ENCODE measurements at regions not wholly inside any gene's neighbourhood (a gene's known extent, or its start where the extent isn't known, plus 50 kb on each side); places are given as distances from the start of the nearest gene placed in this dataset.
"Not testable (repeated sequence)": the region's sequence is repeated elsewhere in the genome, so short reads cannot be mapped to it uniquely, and the experiment has no call there.

DNA sequence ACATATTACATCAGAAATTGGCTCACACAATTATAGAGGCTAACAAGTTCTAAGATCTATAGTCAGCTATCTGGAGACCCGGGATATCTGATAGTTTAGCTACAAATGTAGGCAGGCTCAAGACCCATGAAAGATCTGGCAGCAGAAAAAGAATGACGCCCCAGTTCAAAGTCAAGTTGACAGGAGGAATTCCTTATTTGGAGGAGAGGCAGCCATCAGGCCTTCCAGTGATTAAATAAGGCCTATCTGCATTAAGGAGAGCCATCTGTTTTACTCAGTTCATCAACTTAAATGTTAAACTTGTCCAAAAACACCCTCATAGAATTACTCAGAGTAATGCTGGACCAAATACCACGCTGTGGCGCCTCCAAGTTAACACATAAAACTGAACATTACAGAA lies 1402.6 kb downstream of the FAM181B start:
- H3K4me3 ChIP-seq (ENCODE audit: low read length) = no peak overlapping the region
- TF ChIP-seq, protein P1, sequence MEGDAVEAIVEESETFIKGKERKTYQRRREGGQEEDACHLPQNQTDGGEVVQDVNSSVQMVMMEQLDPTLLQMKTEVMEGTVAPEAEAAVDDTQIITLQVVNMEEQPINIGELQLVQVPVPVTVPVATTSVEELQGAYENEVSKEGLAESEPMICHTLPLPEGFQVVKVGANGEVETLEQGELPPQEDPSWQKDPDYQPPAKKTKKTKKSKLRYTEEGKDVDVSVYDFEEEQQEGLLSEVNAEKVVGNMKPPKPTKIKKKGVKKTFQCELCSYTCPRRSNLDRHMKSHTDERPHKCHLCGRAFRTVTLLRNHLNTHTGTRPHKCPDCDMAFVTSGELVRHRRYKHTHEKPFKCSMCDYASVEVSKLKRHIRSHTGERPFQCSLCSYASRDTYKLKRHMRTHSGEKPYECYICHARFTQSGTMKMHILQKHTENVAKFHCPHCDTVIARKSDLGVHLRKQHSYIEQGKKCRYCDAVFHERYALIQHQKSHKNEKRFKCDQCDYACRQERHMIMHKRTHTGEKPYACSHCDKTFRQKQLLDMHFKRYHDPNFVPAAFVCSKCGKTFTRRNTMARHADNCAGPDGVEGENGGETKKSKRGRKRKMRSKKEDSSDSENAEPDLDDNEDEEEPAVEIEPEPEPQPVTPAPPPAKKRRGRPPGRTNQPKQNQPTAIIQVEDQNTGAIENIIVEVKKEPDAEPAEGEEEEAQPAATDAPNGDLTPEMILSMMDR (conservative IDR thresholded peaks at IDR 0.05; ENCODE audit: low read length) = no peak
- no peak for DNase-seq (ENCODE audit: low read depth)

DNA sequence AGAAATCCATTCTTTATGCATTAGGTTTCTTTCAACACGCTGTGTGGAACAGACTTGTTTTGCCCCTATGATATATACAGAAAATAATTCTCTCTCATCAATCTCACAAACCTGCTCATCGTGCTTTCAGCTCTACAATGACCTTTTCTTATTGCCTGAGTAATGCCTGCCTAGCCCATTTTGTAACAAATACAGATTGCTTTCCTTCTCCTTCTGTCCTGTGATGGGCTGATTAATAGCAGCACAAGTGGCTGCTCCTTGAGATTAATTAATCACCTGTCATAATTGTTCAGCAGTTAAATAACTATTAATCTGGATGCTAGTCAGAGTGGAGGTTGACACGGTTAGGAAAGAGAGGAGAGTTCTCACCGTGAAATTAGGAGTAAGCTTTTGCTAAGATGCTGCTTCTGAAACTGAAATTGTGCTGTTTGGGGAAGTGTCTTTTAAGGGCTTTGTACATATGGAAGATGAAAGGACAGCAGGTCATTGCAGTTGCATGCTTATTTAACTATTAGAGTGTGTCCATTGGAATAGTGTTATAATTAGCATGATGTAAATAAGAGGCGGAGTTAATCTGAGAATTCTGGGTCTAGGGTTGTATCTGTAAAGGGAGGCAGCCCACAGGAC lies 1430.5 kb downstream of the FAM181B start:
- DNase-seq (ENCODE audit: low read depth) = no peak
- no peak overlapping the region for H3K4me3 ChIP-seq (ENCODE audit: low read length)
- TF ChIP-seq, protein P1 (conservative IDR thresholded peaks at IDR 0.05; ENCODE audit: low read length) = no peak

DNA sequence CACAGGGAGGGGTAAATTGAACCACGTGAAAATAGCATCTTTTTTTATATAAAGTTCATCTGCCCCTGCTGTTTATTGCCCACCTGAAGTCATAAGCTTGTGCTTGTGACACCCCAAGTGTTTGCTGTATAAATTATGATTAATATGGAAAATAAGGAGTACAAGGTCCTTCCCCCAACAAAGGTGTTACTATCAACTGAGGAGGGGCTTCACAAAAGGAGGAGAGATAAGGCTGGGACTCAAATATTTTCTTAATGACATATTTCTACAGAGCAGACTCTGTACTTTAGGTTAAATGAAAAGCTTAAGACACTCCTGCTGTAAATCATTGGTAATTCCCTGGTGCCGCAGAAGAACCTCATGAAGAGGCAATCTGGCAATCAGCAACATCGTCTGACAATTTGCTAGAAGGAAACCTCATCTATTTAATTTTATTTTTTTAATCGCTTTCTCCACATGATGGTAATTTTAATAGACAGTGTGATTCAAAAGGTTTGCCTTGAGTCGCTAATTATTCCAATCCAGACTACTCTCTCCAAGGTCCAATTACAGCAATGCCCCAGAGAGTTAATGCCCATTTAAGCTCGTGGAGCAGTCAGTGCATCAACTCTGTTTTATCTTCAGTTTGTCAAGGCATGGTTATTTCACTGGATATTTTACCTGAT lies 1432.4 kb downstream of the FAM181B start:
- no peak for DNase-seq (ENCODE audit: low read depth)
- TF ChIP-seq, protein P1 (conservative IDR thresholded peaks at IDR 0.05; ENCODE audit: low read length) = no peak

DNA sequence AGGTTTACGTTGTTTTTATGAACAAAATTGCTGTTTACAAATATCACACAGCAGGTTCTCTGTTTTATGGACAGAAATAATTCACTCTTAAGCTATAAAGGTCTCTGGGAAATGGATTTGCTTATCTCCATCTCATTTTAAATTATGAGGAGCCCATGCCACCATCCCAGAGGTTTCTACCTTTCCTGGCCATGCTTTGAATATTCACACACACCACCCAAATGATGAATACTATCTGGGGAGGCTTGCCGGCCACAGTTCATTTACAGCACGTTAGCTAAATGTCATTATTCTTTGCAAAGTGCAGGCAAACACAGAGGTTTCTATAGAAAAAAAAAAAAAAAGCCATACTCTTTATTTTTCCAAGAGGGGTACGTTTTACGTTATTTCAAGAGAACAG lies 1446.7 kb downstream of the FAM181B start:
- no peak overlapping the region for H3K4me3 ChIP-seq (ENCODE audit: low read length)
- DNase-seq (ENCODE audit: low read depth) = no peak
- TF ChIP-seq, protein P1 (conservative IDR thresholded peaks at IDR 0.05; ENCODE audit: low read length) = no peak

More for the DNA sequence above, 1432.4 kb downstream of the FAM181B start:
- no peak overlapping the region for H3K4me3 ChIP-seq (ENCODE audit: low read length)

DNA sequence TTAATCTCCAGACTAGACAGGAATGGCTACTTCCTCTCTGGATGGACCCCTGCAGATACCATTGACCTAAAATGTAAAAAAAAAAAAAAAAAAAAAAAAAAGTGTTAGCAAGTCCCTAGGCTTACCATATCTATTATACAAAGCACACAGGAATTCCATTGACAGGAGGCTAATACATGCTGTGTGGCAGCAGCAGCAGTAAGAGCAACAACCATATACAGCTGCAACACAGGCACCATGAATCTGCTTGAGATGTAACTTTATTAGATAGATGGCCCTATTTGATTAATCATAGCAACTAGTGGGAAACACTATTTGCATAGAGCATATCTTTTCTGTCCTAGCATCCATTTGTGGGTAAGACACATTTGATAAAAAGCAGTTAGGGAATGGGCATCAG lies 1447.1 kb downstream of the FAM181B start:
- no peak overlapping the region for H3K4me3 ChIP-seq (ENCODE audit: low read length)
- DNase-seq (ENCODE audit: low read depth) = no peak
- TF ChIP-seq, protein P1 (conservative IDR thresholded peaks at IDR 0.05; ENCODE audit: low read length) = no peak

DNA sequence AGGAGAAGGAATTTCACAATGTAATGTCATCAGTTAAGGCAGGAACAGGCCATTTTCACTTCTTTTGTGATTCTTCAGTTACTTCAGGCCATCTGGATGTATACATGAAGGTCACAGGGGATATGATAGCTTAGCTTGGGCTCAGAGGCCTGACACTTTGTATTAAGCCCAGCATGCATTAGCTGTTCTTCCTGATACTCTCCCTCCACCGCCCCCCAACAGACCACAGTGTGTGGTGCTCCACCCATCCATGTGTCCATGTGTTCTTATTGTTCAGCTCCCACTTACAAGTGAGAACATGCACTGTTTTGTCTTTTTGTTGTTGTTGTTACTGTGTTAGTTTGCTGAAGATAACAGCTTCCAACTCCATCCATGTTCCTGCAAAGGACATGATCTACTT lies 1453.4 kb downstream of the FAM181B start:
- H3K4me3 ChIP-seq (ENCODE audit: low read length); DNase-seq (ENCODE audit: low read depth): not testable (repeated sequence)

DNA sequence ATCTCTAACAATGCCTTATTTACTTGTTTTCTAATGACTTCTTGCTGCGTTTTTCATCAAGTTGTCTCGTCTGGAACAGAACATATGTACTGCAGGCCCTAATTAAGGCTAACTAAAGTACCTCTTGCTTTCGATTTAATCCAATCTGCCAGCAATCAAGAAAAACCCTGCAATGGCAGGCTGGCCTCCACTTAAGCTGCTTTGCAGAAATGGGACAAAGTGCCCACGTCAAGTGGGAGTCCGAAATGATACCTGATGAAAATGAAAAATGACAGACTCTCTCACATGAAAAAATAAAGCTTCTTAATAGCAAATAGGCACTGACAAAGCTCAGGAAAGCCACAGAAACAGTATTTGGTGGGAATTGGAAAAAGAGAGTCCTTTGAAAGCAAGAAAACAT lies 1454.7 kb downstream of the FAM181B start:
- no peak overlapping the region for H3K4me3 ChIP-seq (ENCODE audit: low read length)
- DNase-seq (ENCODE audit: low read depth) = no peak
- TF ChIP-seq, protein P1 (conservative IDR thresholded peaks at IDR 0.05; ENCODE audit: low read length) = no peak
